H1 (cell line): ENCODE measurements at regions not wholly inside any gene's neighbourhood (a gene's known extent, or its start where the extent isn't known, plus 50 kb on each side); places are given as distances from the start of the nearest gene placed in this dataset.

Experiments used
- CTCF ChIA-PET: fragments of 300-600 bp; sonication (Branson Sonifier 250); formaldehyde crosslinking; loops from one replicate; lab custom pipeline; 2021; ENCODE audit not compliant: partially characterized antibody; lab: Charles Lee
- POLR2A ChIA-PET: fragments of 300-600 bp; sonication (Branson Sonifier 250); formaldehyde crosslinking; loops from one replicate; lab custom pipeline; 2021; ENCODE audit warnings: inconsistent platforms; ENCODE audit not compliant: partially characterized antibody; lab: Charles Lee
- DNase-seq, 2 experiments: peaks; one replicate each; pipeline versions ENCODE4 v3.0.0 to v3.0.0-alpha.2; 2010 to 2022; ENCODE audit warnings: low spot score in 2 of 2, low read depth in 1 of 2, mixed read lengths in 1 of 2
- FAIRE-seq: peaks from 2 replicates; lab custom pipeline; 2011; peaks lifted over from hg19 to GRCh38; lab: Jason Lieb, UNC
- H2AFZ ChIP-seq: 2 replicates; pipeline ENCODE4 v1.8.1; 2012; ENCODE audit warnings: low read length, inconsistent platforms
- H2AK5ac ChIP-seq: 2 replicates; pipeline ENCODE4 v1.6.1; 2013; ENCODE audit warnings: low read depth, low read length
- H2BK120ac ChIP-seq: replicated peaks from 2 replicates; pipeline ENCODE3; 2013; ENCODE audit warnings: low read depth, low read length, inconsistent platforms
- H2BK12ac ChIP-seq: 2 replicates; pipeline ENCODE4 v1.6.1; 2013; ENCODE audit warnings: low read depth, low read length
- H2BK15ac ChIP-seq: 2 replicates; pipeline ENCODE4 v1.6.1; 2013; ENCODE audit warnings: low read length
- H2BK20ac ChIP-seq: 2 replicates; pipeline ENCODE4 v1.6.1; 2013; ENCODE audit warnings: low read length
- H2BK5ac ChIP-seq: 2 replicates; pipeline ENCODE4 v1.6.1; 2013; ENCODE audit warnings: low read depth, low read length
- H3K14ac ChIP-seq: 2 replicates; pipeline ENCODE4 v1.6.1; 2013; ENCODE audit warnings: inconsistent platforms; ENCODE audit not compliant: insufficient read length
- H3K18ac ChIP-seq: 2 replicates; pipeline ENCODE4 v1.6.1; 2013; ENCODE audit warnings: low read length; ENCODE audit errors: extremely low read depth
- H3K23ac ChIP-seq: 2 replicates; pipeline ENCODE4 v1.6.1; 2013; ENCODE audit warnings: inconsistent platforms; ENCODE audit not compliant: insufficient read length
- H3K23me2 ChIP-seq: 2 replicates; pipeline ENCODE4 v1.6.1; 2013; ENCODE audit warnings: low read depth, low read length
- H3K27ac ChIP-seq: 2 replicates; pipeline ENCODE4 v1.6.1; 2011; ENCODE audit warnings: low read depth, low read length, inconsistent platforms
- H3K27me3 ChIP-seq, 4 experiments: replicated peaks in 1 of 4; 1 replicate in 1 of 4; 2 replicates in 3 of 4; pipeline versions ENCODE4 v1.6.1 to v1.8.1; 2011 to 2013; ENCODE audit warnings: low read length in 3 of 4, mild to moderate bottlenecking in 3 of 4, inconsistent platforms in 2 of 4, mixed read lengths in 2 of 4, moderate library complexity in 1 of 4; ENCODE audit not compliant: control insufficient read depth in 3 of 4, insufficient read depth in 3 of 4; ENCODE audit errors: extremely low read depth in 1 of 4
- H3K36me3 ChIP-seq, 4 experiments: 2 replicates each; pipeline versions ENCODE4 v1.6.1 to v1.8.1; 2011 to 2013; ENCODE audit warnings: mild to moderate bottlenecking in 4 of 4, low read length in 3 of 4, moderate library complexity in 2 of 4, control low read depth in 1 of 4, inconsistent platforms in 1 of 4; ENCODE audit not compliant: insufficient read depth in 4 of 4, control insufficient read depth in 2 of 4
- H3K4ac ChIP-seq: replicated peaks from 2 replicates; pipeline ENCODE3; 2013; ENCODE audit warnings: low read length, low read depth, mixed read lengths, inconsistent platforms; ENCODE audit not compliant: insufficient read length
- H3K4me1 ChIP-seq, 4 experiments: replicated peaks in 1 of 4; 1 replicate in 1 of 4; 2 replicates in 3 of 4; pipeline versions ENCODE4 v1.6.1 to v1.8.1; 2011 to 2013; ENCODE audit warnings: low read length in 3 of 4, inconsistent platforms in 2 of 4, mixed read lengths in 1 of 4; ENCODE audit not compliant: insufficient read depth in 4 of 4, control insufficient read depth in 3 of 4
- H3K4me2 ChIP-seq, 2 experiments: 2 replicates each; pipeline versions ENCODE4 v1.6.1 to v1.8.1; 2011 to 2013; ENCODE audit warnings: low read depth in 2 of 2, low read length in 2 of 2, control low read depth in 1 of 2, inconsistent platforms in 1 of 2, mild to moderate bottlenecking in 1 of 2; ENCODE audit not compliant: insufficient read depth in 1 of 2
- H3K4me3 ChIP-seq, 4 experiments: fragments of 200-600, 300-600 bp in 1 of 4; sonication (generic), shearing (Covaris generic), sonication (Bioruptor Twin) in 1 of 4; 2 replicates each; pipeline versions ENCODE4 v1.5.1 to v1.8.1; 2011 to 2016; ENCODE audit warnings: low read length in 4 of 4, low read depth in 3 of 4, control low read depth in 2 of 4, inconsistent platforms in 2 of 4, mild to moderate bottlenecking in 2 of 4, mixed read lengths in 1 of 4, moderate library complexity in 1 of 4; ENCODE audit not compliant: insufficient read depth in 2 of 4; ENCODE audit errors: extremely low read depth in 1 of 4
- H3K56ac ChIP-seq: replicated peaks from 2 replicates; pipeline ENCODE3; 2013; ENCODE audit warnings: low read depth, mild to moderate bottlenecking, mixed read lengths, low read length, inconsistent platforms; ENCODE audit not compliant: insufficient read length
- H3K79me1 ChIP-seq: 2 replicates; pipeline ENCODE4 v1.6.1; 2013; ENCODE audit warnings: low read depth, low read length, control low read depth
- H3K79me2 ChIP-seq, 2 experiments: 2 replicates each; pipeline versions ENCODE4 v1.6.1 to v1.8.1; 2012 to 2013; ENCODE audit warnings: low read length in 2 of 2, mild to moderate bottlenecking in 2 of 2, inconsistent platforms in 1 of 2; ENCODE audit not compliant: insufficient read depth in 2 of 2, control insufficient read depth in 1 of 2
- H3K9ac ChIP-seq, 4 experiments: replicated peaks in 1 of 4; 1 replicate in 1 of 4; 2 replicates in 3 of 4; pipeline versions ENCODE4 v1.6.1 to v1.8.1; 2011 to 2013; ENCODE audit warnings: low read depth in 3 of 4, low read length in 3 of 4, control low read depth in 2 of 4, mild to moderate bottlenecking in 2 of 4, moderate library complexity in 2 of 4, inconsistent platforms in 1 of 4; ENCODE audit errors: extremely low read depth in 1 of 4
- H3K9me3 ChIP-seq, 2 experiments: 2 replicates each; pipeline versions ENCODE4 v1.6.1 to v1.8.1; 2012 to 2013; ENCODE audit warnings: mild to moderate bottlenecking in 2 of 2, moderate library complexity in 2 of 2, control low read depth in 1 of 2, inconsistent platforms in 1 of 2, low read depth in 1 of 2, low read length in 1 of 2, mixed read lengths in 1 of 2; ENCODE audit not compliant: insufficient read depth in 2 of 2
- H4K20me1 ChIP-seq, 2 experiments: replicated peaks in 1 of 2; 2 replicates each; pipeline versions ENCODE3 to v1.8.1; 2011 to 2013; ENCODE audit warnings: inconsistent platforms in 2 of 2, low read length in 2 of 2, mild to moderate bottlenecking in 1 of 2; ENCODE audit not compliant: insufficient read depth in 2 of 2, control insufficient read depth in 1 of 2
- H4K5ac ChIP-seq: 2 replicates; pipeline ENCODE4 v1.6.1; 2013; ENCODE audit warnings: low read length, low read depth, mixed read lengths, inconsistent platforms; ENCODE audit not compliant: insufficient read length
- H4K8ac ChIP-seq: 2 replicates; pipeline ENCODE4 v1.8.0; 2013; ENCODE audit warnings: mild to moderate bottlenecking, moderate library complexity, low read length, inconsistent platforms; ENCODE audit not compliant: insufficient read depth; ENCODE audit errors: extremely low read depth
- H4K91ac ChIP-seq: replicated peaks from 2 replicates; pipeline ENCODE3; 2013; ENCODE audit warnings: low read length, mixed read lengths, inconsistent platforms; ENCODE audit not compliant: insufficient read length
- BACH1 ChIP-seq: IDR thresholded peaks from 2 replicates; pipeline ENCODE4 v1.6.1; 2012; ENCODE audit warnings: low read length, improper control_type of control experiment
- CHD1 ChIP-seq: IDR thresholded peaks from 2 replicates; pipeline ENCODE4 v1.6.1; 2012; ENCODE audit warnings: low read depth, low read length, improper control_type of control experiment
- CHD2 ChIP-seq: IDR thresholded peaks from 2 replicates; pipeline ENCODE4 v1.6.1; 2012; ENCODE audit warnings: low read length, improper control_type of control experiment
- HDAC6 ChIP-seq: IDR thresholded peaks from one replicate; pipeline ENCODE4 v1.7.1; 2012; ENCODE audit warnings: low read depth, mild to moderate bottlenecking, inconsistent platforms, low read length, moderate library complexity
- RBBP5 ChIP-seq: IDR thresholded peaks from 2 replicates; pipeline ENCODE4 v1.7.1; 2012; ENCODE audit warnings: low read depth, mild to moderate bottlenecking, inconsistent platforms, low read length, moderate library complexity, borderline replicate concordance
- TAF7 ChIP-seq: optimal IDR thresholded peaks from 2 replicates; pipeline ENCODE3; 2011; ENCODE audit warnings: low read depth, mild to moderate bottlenecking, inconsistent platforms, low read length, moderate library complexity, borderline replicate concordance
- TBP ChIP-seq: IDR thresholded peaks from 2 replicates; pipeline ENCODE4 v1.6.1; 2011; ENCODE audit warnings: low read depth, low read length, improper control_type of control experiment
- TCF12 ChIP-seq: IDR thresholded peaks from 2 replicates; pipeline ENCODE4 v1.6.1; 2011; ENCODE audit warnings: low read depth, mild to moderate bottlenecking, low read length
- WGBS, 2 experiments: shearing (Covaris generic) in 1 of 2; methylation state at CpG; one replicate each; pipeline versions ENCODE4 v1.1.6 to v1.1.7; 2013 to 2015; ENCODE audit warnings: low lambda C conversion rate in 2 of 2, mixed read lengths in 2 of 2, inconsistent platforms in 1 of 2, low coverage in 1 of 2, missing lambda C conversion rate in 1 of 2; ENCODE audit not compliant: insufficient replicate concordance in 2 of 2, insufficient coverage in 1 of 2, insufficient read length in 1 of 2; ENCODE audit errors: extremely low coverage in 1 of 2, missing lambda C conversion rate in 1 of 2; 5-methylcytosine and 5-hydroxymethylcytosine counted together
- TF ChIP-seq, protein P1 (sequence below): IDR thresholded peaks from 2 replicates; pipeline ENCODE4 v1.6.1; 2011; ENCODE audit warnings: low read depth, mild to moderate bottlenecking, low read length; ENCODE audit not compliant: insufficient read depth

DNA sequence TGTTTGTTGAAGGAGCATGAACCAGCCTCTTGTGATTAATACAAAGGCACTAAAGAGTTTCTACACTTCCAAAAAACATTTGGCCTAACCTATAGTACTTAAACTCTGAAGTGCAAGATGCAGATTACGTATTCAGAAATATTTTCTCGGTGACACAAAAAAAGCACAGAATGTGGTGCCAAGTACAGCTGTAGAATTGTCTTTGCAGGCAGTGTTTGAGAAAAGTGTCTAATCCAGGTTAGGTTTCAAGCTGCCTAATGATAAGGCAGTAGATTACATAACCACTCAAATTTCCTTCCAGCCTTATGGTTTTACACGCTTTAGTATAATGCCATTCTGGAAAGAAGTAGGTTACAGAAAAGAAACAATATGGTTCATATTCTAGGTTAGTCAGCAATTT is 205.2 kb downstream of the KLHL28 start:
- no peak overlapping the region for H4K5ac ChIP-seq
- no peak overlapping the region for H3K4ac ChIP-seq
- no peak overlapping the region for H3K18ac ChIP-seq
- H2AK5ac ChIP-seq, result no peak overlapping the region
- no peak overlapping the region for H3K9ac ChIP-seq
- H2BK5ac ChIP-seq, result no peak overlapping the region
- no peak for DNase-seq
- no peak overlapping the region for H2BK15ac ChIP-seq
- no peaks in the 10 kb centered on the region for H3K23me2 ChIP-seq
- ChIA-PET POLR2A (no interaction called here), CTCF (no interaction called here)
- H3K23ac ChIP-seq, result no peak overlapping the region
- TF ChIP-seq HDAC6 (no peak), TBP (no peak), CHD1 (no peak), RBBP5 (no peak), BACH1 (no peak), TCF12 (no peak), TAF7 (no peak), CHD2 (no peak)
- TF ChIP-seq, protein P1, sequence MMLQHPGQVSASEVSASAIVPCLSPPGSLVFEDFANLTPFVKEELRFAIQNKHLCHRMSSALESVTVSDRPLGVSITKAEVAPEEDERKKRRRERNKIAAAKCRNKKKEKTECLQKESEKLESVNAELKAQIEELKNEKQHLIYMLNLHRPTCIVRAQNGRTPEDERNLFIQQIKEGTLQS, result no peak
- no peak for FAIRE-seq
- H3K27ac ChIP-seq, result no peak overlapping the region
- no peak overlapping the region for H3K4me2 ChIP-seq
- no peak overlapping the region for H3K56ac ChIP-seq
- H3K36me3 ChIP-seq, result no peaks in the 10 kb centered on the region
- H2BK20ac ChIP-seq, result no peak overlapping the region
- no peaks in the 10 kb centered on the region for H3K79me1 ChIP-seq
- H4K8ac ChIP-seq, result no peak overlapping the region
- H2BK12ac ChIP-seq, result no peak overlapping the region
- no peaks in the 10 kb centered on the region for H3K4me1 ChIP-seq
- H3K27me3 ChIP-seq, result no peaks in the 10 kb centered on the region
- H2BK120ac ChIP-seq, result no peak overlapping the region
- no peak overlapping the region for H3K4me3 ChIP-seq
- no peak overlapping the region for H2AFZ ChIP-seq
- no peaks in the 10 kb centered on the region for H3K79me2 ChIP-seq
- WGBS, 2 experiments, result 87% methylated on average over 3 of the region's 3 CpGs; no CpG with 5 or more reads in 1 of the 2 experiments
- H4K20me1 ChIP-seq, result no peaks in the 10 kb centered on the region
- no peaks in the 10 kb centered on the region for H3K9me3 ChIP-seq
- H3K14ac ChIP-seq, result no peak overlapping the region
- no peak overlapping the region for H4K91ac ChIP-seq
